ENCODE measurements at regions not wholly inside any gene's neighbourhood (a gene's known extent, or its start where the extent isn't known, plus 50 kb on each side); places are given as distances from the start of the nearest gene placed in this dataset.
A peak's percentile ranks its signal among the peaks of the same experiment; 100 is the strongest.

- Histone ChIP-seq H3K9me3 (ENCODE audit: control insufficient read depth, low read depth, low read length) (no peaks in the 10 kb centered on the region), H3K79me1 (ENCODE audit: insufficient read depth, low read depth, low read length, poor library complexity, severe bottlenecking) (no peaks in the 10 kb centered on the region), H3K9ac (ENCODE audit: extremely low read depth, insufficient read length, low read length) (no peak overlapping the region), H2BK20ac (ENCODE audit: low read depth, low read length, poor library complexity, severe bottlenecking) (peak overlapping the region; percentile 34), H2AK5ac (ENCODE audit: insufficient read length, low read length) (no peak overlapping the region), H3T11ph (ENCODE audit: low read length) (no peak overlapping the region), H3K79me2 (ENCODE audit: insufficient read depth, low read length) (no peaks in the 10 kb centered on the region), H4K8ac (replicated peaks; ENCODE audit: insufficient read length, low read depth, low read length) (no peak overlapping the region), H3K27ac (ENCODE audit: insufficient read length, low read depth, low read length) (no peak overlapping the region), H2AFZ (ENCODE audit: low read length) (no peak overlapping the region), H3K23ac (ENCODE audit: insufficient read length, low read depth, low read length) (no peak overlapping the region), H2BK120ac (ENCODE audit: low read depth, low read length, poor library complexity, severe bottlenecking) (no peak overlapping the region), H2BK12ac (ENCODE audit: insufficient read length, low read depth, low read length) (no peak overlapping the region), H3K14ac (ENCODE audit: insufficient read depth, low read length) (no peak overlapping the region), H4K5ac (ENCODE audit: insufficient read length, low read depth, low read length) (no peak overlapping the region), H3K18ac (ENCODE audit: insufficient read length, low read depth, low read length) (no peak overlapping the region), H2BK5ac (ENCODE audit: insufficient read length, low read length) (no peak overlapping the region), H3K27me3 (ENCODE audit: insufficient read depth, low read length) (no peaks in the 10 kb centered on the region), H3K4ac (ENCODE audit: low read depth, low read length) (no peak overlapping the region), H2BK15ac (ENCODE audit: low read depth, low read length) (no peak overlapping the region), H3K56ac (ENCODE audit: insufficient read length, low read depth, low read length) (no peak overlapping the region), H4K20me1 (ENCODE audit: control insufficient read depth, insufficient read depth, insufficient read length) (no peaks in the 10 kb centered on the region), H3K4me1 (ENCODE audit: insufficient read depth, low read length) (no peaks in the 10 kb centered on the region), H3K4me2 (ENCODE audit: insufficient read depth, insufficient read length, low read length) (no peak overlapping the region), H3K23me2 (ENCODE audit: insufficient read length, low read depth, low read length, poor library complexity, severe bottlenecking) (no peaks in the 10 kb centered on the region), H4K91ac (ENCODE audit: insufficient read length, low read depth, low read length) (no peak overlapping the region)
- peaks cover 4% of the 10 kb centered on the region; the same call in 1 of the 2 replicates for H3K27me3 Mint-ChIP-seq (ENCODE audit: low read depth)
- TF ChIP-seq, protein P1, sequence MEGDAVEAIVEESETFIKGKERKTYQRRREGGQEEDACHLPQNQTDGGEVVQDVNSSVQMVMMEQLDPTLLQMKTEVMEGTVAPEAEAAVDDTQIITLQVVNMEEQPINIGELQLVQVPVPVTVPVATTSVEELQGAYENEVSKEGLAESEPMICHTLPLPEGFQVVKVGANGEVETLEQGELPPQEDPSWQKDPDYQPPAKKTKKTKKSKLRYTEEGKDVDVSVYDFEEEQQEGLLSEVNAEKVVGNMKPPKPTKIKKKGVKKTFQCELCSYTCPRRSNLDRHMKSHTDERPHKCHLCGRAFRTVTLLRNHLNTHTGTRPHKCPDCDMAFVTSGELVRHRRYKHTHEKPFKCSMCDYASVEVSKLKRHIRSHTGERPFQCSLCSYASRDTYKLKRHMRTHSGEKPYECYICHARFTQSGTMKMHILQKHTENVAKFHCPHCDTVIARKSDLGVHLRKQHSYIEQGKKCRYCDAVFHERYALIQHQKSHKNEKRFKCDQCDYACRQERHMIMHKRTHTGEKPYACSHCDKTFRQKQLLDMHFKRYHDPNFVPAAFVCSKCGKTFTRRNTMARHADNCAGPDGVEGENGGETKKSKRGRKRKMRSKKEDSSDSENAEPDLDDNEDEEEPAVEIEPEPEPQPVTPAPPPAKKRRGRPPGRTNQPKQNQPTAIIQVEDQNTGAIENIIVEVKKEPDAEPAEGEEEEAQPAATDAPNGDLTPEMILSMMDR (conservative IDR thresholded peaks at IDR 0.05) = no peak
- H3K4me3 Mint-ChIP-seq = no peak overlapping the region
- WGBS (ENCODE audit: extremely low coverage, insufficient read length, low lambda C conversion rate) = no CpG with 5 or more reads among the region's 3 CpGs
- H3K4me1 Mint-ChIP-seq = peaks cover 4 to 13% of the 10 kb centered on the region in 2 experiments
- no peak overlapping the region; a peak in 2 of 7 replicates for H3K27ac Mint-ChIP-seq
- H3K36me3 Mint-ChIP-seq (ENCODE audit: insufficient read depth in 1 of 3, low read depth in 3 of 3) = no peaks in the 10 kb centered on the region
- H3K9me3 Mint-ChIP-seq = no peaks in the 10 kb centered on the region
- no peak for DNase-seq
These were observed 97.9 kb downstream of the SOD2 start for GRCh38 chr6:159595173-159595572.

Measured in H9 (cell line).